ENCODE measurements at regions not wholly inside any gene's neighbourhood (a gene's known extent, or its start where the extent isn't known, plus 50 kb on each side); places are given as distances from the start of the nearest gene placed in this dataset.

- no peak for DNase-seq (ENCODE audit: low read depth)
- TF ChIP-seq CTCF (IDR thresholded peaks at IDR 0.05; ENCODE audit: low read length, missing control alignments) = no peak
- no peak overlapping the region for H3K4me3 ChIP-seq (replicated peaks; ENCODE audit: low read depth, low read length)
These were observed 480.8 kb downstream of the PSAT1 start for GRCh38 chr9:78777747-78778146.

- no peak overlapping the region for H3K4me3 ChIP-seq (replicated peaks; ENCODE audit: low read depth, low read length)
- TF ChIP-seq CTCF (IDR thresholded peaks at IDR 0.05; ENCODE audit: low read length, missing control alignments) = no peak
- DNase-seq (ENCODE audit: low read depth) = no peak
These were observed 481.4 kb downstream of the PSAT1 start for GRCh38 chr9:78778318-78778717.

- peak; percentile 32 for DNase-seq (ENCODE audit: low read depth)
- H3K4me3 ChIP-seq (replicated peaks; ENCODE audit: low read depth, low read length) = no peak overlapping the region
- TF ChIP-seq CTCF (IDR thresholded peaks at IDR 0.05; ENCODE audit: low read length, missing control alignments) = no peak
These were observed 482.0 kb downstream of the PSAT1 start for GRCh38 chr9:78778861-78779374.

GRCh38 chr9:78781681-78782080, 484.8 kb downstream of the PSAT1 start:
- no peak for DNase-seq (ENCODE audit: low read depth)
- TF ChIP-seq CTCF (IDR thresholded peaks at IDR 0.05; ENCODE audit: low read length, missing control alignments) = no peak

GRCh38 chr9:78782234-78782633, 485.3 kb downstream of the PSAT1 start:
- H3K4me3 ChIP-seq (replicated peaks; ENCODE audit: low read depth, low read length) = no peak overlapping the region
- no peak for DNase-seq (ENCODE audit: low read depth)

More at GRCh38 chr9:78781681-78782080, 484.8 kb downstream of the PSAT1 start:
- H3K4me3 ChIP-seq (replicated peaks; ENCODE audit: low read depth, low read length) = no peak overlapping the region

GRCh38 chr9:78782858-78783257, 485.9 kb downstream of the PSAT1 start:
- TF ChIP-seq CTCF (IDR thresholded peaks at IDR 0.05; ENCODE audit: low read length, missing control alignments) = no peak
- H3K4me3 ChIP-seq (replicated peaks; ENCODE audit: low read depth, low read length) = no peak overlapping the region
- no peak for DNase-seq (ENCODE audit: low read depth)

More at GRCh38 chr9:78782234-78782633, 485.3 kb downstream of the PSAT1 start:
- no peak for TF ChIP-seq CTCF (IDR thresholded peaks at IDR 0.05; ENCODE audit: low read length, missing control alignments)

GRCh38 chr9:78783743-78784142, 486.8 kb downstream of the PSAT1 start:
- TF ChIP-seq CTCF (IDR thresholded peaks at IDR 0.05; ENCODE audit: low read length, missing control alignments) = peak; percentile 36
- H3K4me3 ChIP-seq (replicated peaks; ENCODE audit: low read depth, low read length) = no peak overlapping the region
- DNase-seq (ENCODE audit: low read depth) = no peak

Measured in fibroblast of pulmonary artery (primary cell).